Dedifferentiated amniotic fluid mesenchymal stem cell (primary cell): ENCODE measurements at regions not wholly inside any gene's neighbourhood (a gene's known extent, or its start where the extent isn't known, plus 50 kb on each side); places are given as distances from the start of the nearest gene placed in this dataset.

Experiments
- DNase-seq: peaks from one replicate; pipeline ENCODE4 v3.0.0-alpha.2; 2016; ENCODE audit errors: extremely low spot score

DNA sequence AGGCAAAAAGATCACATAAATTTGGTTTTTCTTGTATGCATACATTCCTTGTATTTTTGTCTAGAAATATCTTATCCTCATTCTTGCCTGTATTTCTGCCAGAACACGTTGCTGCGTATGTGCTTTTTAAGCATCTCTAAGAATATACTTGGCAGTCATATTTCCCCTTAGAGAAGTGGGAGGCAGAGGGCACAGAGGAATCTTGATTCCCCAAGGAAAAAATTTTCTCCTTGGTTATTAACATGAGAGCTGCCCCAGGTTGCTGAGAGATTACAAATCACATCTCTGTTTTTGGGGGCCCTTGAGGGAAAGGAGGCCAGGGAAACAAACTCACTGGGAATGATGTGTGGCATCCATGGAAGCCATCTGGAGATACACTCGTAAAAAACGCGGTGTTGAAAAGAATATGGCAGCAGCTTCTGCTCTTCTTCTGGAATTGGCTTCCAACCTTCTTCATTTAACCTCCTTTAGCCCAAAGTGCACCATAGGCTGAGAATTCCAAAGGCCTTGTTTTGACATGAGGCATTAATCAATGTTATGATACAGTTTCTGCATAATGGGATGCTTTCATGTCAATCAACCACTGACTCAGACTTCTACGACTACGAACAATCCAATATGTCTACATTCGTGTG, 684.3 kb upstream of the SORCS1 start:
- DNase-seq = no peak

DNA sequence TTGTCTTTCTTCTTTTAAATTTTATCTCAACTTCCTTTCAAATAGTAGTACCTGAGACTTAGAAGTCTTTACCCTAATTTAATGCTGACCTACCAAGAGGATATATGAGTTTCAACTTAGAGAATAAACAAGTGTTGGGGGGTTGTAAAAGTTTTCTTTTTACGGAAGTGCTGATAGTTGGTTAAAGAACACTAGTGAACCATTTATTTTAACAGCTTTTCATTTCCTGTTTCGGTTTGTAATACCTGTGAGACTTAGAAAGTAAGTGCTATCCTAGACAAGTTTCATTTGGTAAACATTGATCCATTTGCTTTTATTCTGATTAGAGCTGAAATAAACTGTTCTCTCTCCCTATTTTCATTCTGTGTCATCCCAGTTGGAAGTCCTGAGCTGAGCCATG, 683.1 kb upstream of the SORCS1 start:
- no peak for DNase-seq

DNA sequence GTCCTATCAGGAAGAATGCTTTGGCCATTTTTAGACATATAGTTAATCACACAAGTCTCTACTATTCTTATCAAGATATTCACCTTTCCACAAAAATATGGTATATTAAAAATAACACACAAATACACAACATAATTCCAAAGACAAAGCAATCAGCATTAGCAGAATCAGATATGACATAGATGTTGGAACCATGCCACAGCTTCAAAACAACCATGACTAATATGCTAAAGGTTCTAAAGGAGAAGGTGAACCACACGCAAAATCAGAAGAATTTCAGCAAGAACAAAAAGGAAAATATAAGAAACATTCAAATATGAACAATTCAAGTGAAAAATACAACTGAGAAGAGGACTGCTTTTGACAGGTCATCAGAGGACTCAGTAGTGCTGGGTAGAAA, 670.2 kb upstream of the SORCS1 start:
- no peak for DNase-seq

DNA sequence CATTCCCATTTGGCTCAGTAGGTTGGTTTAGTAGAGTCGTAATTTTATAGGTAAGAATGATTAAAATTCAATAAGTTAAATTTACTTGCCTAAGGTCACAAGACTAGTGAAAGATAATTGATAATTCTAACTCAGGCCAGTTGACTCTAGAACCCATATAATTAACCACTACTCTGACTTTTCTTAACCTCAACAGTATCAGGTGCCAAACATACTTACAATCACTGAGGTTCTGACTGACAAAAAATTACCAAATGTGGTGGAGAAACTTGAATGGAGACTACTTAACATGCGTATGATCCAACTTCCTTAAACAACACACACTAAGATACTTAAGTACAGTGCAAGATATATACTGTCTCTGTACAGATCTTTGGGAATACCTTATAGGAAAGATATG, 667.3 kb upstream of the SORCS1 start:
- no peak for DNase-seq

DNA sequence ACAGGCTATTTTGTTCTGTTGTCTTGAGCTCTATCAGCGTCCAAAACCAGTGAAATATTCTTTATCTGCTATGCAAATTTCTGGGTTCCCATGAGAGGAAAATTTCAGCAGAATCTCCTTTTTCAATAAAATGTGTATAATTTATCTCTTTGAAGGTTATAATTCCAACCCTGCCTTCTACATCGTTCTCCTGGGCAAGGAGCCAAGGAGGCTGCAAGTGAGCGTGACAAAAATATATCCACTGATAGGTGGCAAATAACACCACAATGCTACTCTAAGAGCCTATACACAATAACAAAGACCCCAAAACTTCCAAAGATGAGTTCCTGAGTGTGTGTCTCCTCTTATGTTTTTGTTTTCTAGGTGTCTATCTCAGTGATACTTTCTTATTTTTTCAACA, 664.7 kb upstream of the SORCS1 start:
- no peak for DNase-seq

DNA sequence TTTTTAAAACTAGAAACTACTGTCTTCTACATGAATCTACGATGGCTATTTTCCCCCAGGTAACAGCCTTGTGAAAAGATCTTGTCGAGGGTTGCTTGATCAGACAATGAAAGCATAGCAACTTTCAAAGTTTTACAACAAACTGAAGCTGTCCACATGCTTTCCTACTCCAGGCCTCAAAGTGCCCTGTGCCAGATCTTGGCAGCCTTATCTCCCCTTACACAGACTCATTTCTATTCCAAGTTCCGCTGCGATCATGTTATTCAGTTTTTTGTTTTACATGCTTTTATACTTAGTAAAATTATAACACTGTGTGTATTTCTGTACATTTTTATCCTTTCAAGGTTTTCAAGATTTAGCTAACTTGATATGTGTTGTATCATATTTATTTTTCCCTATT, 661.7 kb upstream of the SORCS1 start:
- no peak for DNase-seq

DNA sequence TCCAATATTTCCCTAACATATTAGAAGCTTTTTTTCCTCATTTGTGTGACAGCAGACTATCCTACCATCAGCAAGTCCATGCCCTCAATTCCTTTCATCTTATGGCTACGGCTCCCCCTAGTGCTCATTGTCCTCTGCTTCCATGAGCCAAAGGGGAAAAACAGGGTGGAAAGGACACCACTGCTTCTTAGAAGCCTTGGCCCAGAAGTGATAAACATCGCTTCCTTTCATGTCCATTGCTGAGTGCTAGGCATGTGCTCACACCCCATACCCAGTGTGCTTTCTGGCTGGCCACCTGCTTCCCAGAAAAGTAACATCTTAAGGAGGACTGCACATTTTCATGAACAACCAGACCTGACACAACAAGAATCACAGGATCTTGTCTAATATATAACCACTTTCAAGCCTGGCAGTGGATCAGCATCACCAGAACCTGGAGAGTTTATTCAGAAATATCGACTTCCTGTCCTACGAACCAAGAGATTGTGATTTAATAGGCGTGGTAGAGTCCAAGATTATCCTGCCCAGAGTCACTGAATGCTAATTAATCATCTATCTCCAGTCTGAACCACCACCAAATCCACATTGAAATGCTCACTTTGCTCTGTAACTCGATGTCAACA, 650.5 kb upstream of the SORCS1 start:
- no peak for DNase-seq

DNA sequence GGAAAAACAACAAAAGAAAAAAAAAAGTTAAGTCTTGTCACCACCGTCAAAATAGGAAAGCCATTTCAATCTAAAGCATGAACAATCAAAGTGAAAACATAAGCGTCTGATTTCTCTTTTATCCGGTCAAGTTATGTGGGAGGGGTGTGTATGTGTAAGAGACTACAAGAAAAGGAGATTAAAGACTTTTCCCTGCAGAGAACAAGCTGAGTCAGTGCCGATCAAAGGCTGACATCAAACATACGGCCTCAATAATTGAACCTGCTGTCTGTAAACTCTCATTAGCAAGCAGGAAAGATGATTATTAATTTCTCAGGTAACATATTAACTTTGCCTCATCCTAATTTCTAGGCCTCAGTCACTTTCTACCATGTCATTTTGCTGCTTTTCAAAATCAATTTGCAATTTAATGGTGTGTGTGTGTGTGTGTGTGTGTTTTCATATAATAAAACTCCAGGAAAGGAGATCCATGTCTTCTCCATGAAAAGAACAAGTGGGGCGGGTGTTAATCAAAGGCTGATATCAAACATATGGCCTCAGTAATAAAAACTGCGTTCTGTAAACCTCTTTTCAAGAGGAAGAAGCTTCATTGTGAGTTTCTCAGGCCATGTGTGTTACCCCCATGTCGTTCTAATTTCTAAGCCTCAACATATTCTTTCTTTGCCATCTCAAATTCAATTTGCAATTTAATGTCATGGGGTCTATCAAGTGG, 649.1 kb upstream of the SORCS1 start:
- DNase-seq = no peak

DNA sequence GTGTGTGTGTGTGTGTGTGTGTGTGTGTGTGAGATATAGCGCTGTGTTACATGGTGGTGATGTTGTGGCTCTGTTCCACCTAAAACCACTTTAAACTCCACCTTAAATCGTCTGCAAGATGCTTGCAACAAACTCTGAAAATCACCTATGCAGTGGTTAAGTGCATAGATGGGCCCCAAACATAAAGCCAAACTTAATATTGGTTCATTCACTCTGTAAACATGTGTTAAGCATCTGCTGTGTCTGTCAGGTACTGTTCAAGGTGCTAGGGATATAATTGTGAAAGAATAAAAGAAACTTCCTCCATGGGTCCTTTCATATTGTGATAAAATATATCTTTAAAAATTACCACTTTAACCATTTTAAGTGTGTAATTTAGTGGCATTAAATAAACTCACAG, 645.4 kb upstream of the SORCS1 start:
- DNase-seq = no peak

DNA sequence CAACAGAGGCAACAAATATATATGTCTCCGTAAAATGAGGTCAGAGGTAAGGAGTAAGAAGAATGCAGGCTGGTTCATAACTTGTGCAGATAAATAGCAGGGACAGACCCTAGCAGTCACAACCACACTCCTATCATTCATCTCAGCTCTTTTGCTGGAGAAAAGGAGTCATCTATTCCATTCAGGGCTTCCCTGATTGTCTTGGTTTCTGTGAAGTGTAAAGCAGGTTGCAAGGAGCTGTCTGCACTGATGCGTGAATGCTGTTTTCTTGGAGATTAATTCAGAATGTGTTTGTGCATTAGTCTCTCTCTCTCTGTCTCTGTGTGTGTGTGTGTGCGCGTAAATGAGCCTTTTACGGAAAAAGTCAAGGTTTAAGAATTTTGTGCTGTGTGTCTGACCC, 643.3 kb upstream of the SORCS1 start:
- DNase-seq = no peak

DNA sequence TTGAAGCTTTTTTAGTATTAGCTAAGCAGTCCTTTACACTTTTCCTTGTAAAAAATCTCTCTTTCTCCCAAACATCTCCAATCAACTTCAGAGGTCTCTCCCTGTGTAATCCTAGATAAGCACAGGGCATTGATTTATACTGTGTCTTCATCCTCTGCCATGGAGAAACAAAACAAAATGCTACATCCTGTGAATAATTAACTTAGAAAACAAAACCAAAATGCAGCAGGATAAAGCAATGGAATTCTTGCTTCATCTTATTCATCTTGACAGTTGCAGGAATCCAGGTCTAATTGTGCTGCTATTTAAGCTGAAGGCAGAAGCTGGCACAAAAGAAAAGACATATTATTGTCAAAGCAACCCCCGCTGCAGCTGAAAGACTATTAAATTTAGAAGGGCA, 641.5 kb upstream of the SORCS1 start:
- DNase-seq = no peak

DNA sequence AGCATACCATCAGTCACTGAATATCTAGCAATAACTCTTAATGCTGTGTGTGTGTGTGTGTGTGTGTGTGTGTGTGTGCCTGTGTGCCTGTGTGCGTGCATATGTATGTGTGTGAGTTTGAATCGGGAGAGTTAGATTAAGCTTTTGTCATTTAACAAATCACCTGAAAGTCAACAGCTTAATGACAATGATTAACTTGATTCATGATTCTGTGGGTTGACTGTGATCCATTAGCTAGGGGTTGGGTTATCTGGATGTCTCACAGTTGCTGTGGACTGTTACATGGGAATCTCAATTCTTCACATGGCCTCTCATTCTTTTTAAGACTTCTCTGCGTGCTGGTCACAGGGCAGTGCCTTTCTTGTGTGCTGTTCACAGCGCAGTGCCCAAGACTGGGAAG, 639.0 kb upstream of the SORCS1 start:
- no peak for DNase-seq

DNA sequence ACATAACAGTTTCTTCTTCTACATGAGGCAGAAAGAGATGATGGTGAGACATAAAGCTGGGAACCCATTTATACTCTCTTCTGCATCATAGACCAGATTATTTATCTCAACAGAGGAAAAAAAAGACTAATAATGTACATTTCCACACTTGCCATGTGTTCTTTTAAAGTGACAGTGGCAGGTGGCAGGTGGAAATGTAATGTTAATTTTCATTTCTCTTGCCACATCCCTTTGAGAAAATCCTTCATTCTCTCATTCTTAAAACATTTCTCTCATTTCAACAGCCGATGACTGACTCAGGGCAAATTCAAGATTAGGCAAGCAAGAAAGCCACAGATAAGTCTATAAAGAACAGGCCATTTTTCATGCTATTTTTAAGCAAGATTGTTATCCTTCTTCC, 635.6 kb upstream of the SORCS1 start:
- no peak for DNase-seq

DNA sequence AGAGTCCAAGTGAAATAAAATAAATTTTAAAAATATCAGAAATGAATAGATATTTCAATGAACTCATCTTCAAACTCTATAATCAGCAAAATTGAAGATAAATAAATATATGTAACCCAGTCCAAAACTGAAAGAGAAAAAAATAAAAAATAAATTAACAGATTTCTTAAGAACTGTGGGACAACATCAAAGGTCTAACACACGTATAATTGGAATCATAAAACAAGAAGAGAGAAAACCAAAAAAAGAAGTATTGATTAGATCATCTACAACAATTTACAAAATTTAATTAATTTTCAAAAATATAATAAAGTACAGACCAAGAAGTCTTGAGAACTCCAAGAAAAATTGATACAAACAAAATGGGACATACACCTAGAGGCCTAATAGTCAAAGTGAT, 625.8 kb upstream of the SORCS1 start:
- DNase-seq = no peak

DNA sequence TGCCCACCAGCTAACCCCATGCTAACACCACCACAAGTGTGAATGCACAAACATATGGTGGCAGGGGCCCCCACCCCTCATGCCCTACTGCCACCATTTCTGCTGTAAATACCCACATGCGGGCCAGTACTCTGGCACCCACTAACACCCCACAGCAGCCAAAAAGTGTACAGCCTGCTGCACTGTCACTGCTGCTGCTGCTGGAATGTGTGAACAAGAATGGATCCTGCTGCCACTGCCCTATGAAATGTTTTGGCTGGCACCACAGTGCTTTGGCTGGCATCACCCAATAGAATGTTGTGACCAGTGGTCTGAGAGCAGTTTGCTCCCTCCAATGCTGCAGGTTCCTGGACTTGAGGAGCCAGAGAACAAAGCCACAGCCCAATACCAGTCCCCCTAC, 606.6 kb upstream of the SORCS1 start:
- no peak for DNase-seq

DNA sequence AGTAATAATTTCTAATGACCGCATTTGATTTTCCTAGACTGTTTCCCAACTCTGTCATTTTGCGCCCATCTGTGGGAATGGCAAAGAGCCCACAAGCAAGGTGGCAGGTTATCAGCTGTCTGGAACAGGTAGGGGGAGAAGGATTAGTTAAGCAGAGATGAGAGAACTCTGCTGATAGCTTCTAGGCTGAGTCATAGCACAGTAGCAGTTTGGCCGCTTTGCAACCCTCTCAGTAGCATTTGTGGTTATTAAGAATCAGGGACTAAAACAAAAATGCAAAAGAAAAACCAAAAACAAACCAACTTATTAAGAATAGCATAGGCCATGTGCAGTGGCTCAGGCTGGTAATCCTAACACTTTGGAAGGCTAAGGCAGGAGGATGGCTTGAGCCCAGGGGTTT, 602.7 kb upstream of the SORCS1 start:
- no peak for DNase-seq

DNA sequence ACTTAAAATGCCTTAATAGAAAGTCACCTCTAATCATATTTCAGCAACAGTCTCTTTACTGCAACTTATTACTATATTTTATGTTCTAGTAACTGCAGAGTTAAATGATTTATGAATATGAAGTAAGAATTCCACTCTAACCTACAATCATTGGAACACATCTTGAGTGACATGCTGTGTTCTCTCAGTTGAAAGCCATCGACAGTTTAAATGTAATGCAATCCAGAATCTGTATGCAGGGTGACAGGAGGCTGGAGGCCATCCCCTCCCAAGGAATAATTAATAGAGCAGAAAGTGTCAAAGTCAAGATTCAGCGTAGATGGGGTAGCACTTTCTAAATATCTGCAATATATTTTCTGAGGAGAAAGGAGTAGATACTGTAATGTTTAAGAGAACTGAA, 590.3 kb upstream of the SORCS1 start:
- DNase-seq = no peak

DNA sequence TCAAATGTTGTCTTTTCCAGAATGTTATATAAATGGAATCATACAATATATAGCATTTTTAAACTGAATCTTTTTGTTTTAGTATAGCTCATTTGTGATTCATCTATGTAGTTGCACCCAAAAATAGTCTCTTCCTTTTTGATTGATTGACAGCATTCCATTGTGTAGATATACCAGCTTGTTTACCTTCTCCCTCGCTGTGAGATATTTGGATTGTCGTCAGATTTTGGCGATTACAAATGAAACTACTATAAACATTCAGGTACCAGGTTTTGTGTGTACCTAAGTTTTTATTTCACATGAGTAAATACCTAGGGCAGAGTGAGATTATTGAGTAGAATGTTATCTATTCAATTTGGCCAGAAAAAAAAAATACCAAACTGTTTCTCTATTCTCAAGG, 584.7 kb upstream of the SORCS1 start:
- DNase-seq = no peak

DNA sequence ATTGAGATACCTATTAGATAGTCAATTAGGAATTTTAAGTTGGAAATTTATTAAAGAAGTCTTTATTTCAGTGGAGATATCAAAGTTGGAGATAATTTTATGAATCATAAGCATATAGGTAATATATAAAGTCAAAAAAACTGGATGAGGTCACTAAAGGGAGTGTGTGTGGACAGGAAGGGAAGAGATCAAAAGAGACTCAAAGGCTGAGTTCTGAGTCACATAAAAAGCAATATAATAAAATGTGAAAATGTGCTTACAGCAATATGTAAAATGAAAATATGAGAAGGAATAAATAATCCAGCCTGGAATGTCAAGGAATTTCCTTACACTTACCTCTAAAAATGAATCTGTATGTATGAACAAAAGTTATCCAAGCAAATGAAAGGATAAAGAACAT, 583.3 kb upstream of the SORCS1 start:
- DNase-seq = no peak

DNA sequence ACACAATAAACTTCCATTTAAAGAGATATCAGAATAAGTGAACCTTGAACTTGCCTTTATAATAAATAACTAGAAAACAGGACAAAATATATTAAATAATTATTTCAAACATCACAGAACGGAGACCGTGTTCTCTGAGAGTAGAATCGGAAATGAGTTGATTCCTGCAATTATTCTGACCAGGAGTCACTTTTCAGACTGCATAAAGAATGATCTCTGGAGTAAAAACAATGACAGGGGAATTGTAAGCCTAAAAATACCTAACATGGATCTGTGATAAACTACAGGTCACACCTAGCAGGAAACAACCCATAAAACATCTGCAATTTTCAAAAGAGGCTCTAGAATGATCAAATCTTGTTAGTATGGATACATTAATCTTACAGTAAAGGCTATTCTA, 577.5 kb upstream of the SORCS1 start:
- DNase-seq = no peak

DNA sequence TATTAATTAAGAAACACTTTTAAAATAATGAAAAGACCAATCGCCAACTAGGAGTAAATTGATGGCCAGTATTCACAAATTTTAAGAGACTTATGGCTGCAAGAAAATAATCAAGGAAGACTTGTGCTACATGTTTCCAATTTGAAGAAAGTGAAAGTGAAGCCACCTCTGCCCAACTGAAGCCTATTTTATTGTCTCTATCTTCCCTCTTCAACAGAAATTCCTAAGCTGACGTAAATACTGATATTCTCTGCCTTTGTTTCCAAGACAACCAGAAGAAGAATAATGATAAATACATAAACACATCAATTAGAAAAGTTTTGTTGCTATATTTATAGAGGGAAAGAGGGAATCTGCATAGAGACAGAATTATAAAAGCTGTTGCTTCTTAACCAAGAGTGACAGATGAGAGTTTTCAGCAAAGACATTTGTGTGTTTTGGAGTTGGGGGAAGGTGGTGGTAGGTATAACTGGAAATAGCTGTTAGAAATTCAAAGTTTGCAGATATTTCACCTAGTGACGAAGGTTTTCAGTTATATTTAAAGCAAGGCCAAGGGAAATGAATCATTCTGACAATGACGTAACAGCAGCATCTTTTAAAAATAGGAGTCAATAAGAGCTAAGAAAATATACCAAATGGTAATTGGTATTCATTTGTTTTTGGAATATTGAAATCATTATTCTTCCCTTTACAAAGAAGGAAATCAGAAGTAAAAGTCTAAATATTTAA, 576.6 kb upstream of the SORCS1 start:
- DNase-seq = no peak

DNA sequence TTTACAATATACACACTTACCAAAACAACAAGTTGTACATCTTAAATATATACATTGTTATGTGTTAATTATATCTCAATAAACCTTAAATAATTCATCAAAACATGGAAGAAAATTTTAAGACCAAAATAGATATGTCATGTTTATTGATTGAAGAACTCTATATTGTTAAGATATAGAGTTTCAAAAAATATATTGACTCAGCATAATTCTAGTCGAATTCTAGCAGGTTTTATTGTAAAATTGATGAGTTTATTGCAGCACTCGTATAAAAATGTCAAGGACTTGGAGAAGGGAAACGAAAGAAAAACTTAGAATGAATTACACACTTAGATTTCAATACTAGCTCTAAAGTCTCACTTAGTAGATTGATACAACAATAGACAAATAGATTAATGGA, 575.4 kb upstream of the SORCS1 start:
- DNase-seq = no peak
